ENCODE measurements at regions not wholly inside any gene's neighbourhood (a gene's known extent, or its start where the extent isn't known, plus 50 kb on each side); places are given as distances from the start of the nearest gene placed in this dataset.

DNA sequence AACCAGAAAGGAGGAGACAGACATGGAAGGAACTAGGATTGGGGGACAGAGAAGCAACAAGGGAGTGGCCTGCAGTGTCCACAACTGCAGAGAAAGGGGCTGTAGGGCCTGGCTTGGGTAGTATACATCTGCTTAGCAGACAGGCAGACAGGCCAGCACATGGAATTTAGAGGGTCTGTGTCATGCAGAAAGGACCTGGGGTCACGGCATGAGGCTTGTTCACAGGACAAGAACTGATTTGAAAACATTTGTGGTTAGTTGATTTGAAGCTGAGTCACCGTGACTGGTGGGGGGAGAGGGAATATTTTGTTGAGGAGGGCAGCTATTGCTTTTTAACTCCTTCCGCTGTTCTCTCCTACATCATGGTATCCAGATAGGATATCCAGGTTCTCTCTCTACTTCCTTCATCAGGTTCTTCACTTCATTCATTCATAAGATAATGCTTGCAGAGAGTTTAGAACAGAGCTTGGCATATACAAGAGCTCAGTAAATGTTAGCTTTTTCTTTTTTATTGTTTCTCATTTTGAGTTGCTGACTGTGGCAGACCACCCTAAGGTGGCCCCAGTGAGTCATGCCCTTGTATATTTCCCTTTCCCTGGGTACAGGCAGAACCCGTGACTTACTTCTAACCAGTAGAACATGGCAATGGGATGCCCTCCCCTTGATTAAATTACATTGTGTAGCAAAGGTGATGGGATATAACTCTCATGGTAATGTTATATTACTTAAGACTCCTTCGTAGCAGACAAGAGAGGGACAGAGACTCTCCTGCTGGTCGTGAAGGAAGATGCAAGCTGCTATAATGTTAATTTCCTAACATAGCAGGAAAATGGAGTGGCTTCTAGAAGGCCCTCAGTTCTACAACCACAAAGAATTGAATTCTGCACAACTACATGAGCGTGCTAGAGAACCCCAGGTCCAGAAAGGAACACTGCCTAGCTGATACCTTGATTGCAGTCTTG, 95.0 kb upstream of the NMNAT3 start:
- intact Hi-C loops (cut with micrococcal nuclease; ENCODE audit: unreplicated experiment) (no loop called here), in situ Hi-C loops (cut with HindIII; ENCODE audit: extremely low pct_ligation_motif_present, low pct_unique_long_range_greater_than_20kb) (no loop called here)
- no TSS peak for BruUV-seq (replicated peaks)
- Histone ChIP-seq H4K20me1 (ENCODE audit: insufficient read depth, low read length) (no peaks in the 10 kb centered on the region), H3K4me2 (ENCODE audit: low read depth, low read length) (no peak overlapping the region), H3K79me2 (ENCODE audit: insufficient read depth, low read length) (no peaks in the 10 kb centered on the region), H3K27me3 (ENCODE audit: control insufficient read depth in 1 of 2, insufficient read depth in 2 of 2, low read length in 2 of 2) (peaks cover 1 to 25% of the 10 kb centered on the region in 2 experiments; a peak in 3 of 5 replicates), H3K27ac (ENCODE audit: extremely low read length, insufficient read depth, low read length) (no peak overlapping the region), H3K4me1 (ENCODE audit: insufficient read depth, low read length) (no peaks in the 10 kb centered on the region), H2AFZ (ENCODE audit: low read length) (no peak overlapping the region), H3K9ac (ENCODE audit: insufficient read depth, low read depth, low read length) (no peak overlapping the region), H3K36me3 (replicated peaks in 1 of 2; ENCODE audit: control insufficient read depth in 1 of 2, insufficient read depth in 2 of 2, low read length in 2 of 2) (no peaks in the 10 kb centered on the region), H3K9me3 (ENCODE audit: low read length) (no peaks in the 10 kb centered on the region), H3K4me3 (replicated peaks in 1 of 3; ENCODE audit: insufficient read depth in 1 of 3, low read depth in 2 of 3, low read length in 3 of 3) (no peak overlapping the region)
- TF ChIP-seq HNRNPUL1 (IDR thresholded peaks at IDR 0.05; ENCODE audit: low read depth, low read length) (no peak), SCMH1 (CRISPR knock-in tag; IDR thresholded peaks at IDR 0.05; ENCODE audit: borderline replicate concordance) (no peak), NFE2L2 (IDR thresholded peaks at IDR 0.05; ENCODE audit: low read length) (no peak), ZKSCAN5 (CRISPR knock-in tag; IDR thresholded peaks at IDR 0.05) (no peak), PHF20 (CRISPR knock-in tag; IDR thresholded peaks at IDR 0.05) (no peak), MAF1 (CRISPR knock-in tag; IDR thresholded peaks at IDR 0.05; ENCODE audit: borderline replicate concordance) (no peak), AHR (CRISPR knock-in tag; IDR thresholded peaks at IDR 0.05) (no peak), CBX5 (CRISPR knock-in tag; IDR thresholded peaks at IDR 0.05; ENCODE audit: borderline replicate concordance) (no peak), ELF1 (CRISPR knock-in tag; IDR thresholded peaks at IDR 0.05) (no peak), ZNF34 (CRISPR knock-in tag; IDR thresholded peaks at IDR 0.05; ENCODE audit: borderline replicate concordance) (no peak), NR2F1 (CRISPR knock-in tag; IDR thresholded peaks at IDR 0.05) (no peak), KDM1A (CRISPR knock-in tag; IDR thresholded peaks at IDR 0.05) (no peak), NCOA2 (CRISPR knock-in tag; IDR thresholded peaks at IDR 0.05) (no peak), SP2 (CRISPR knock-in tag; IDR thresholded peaks at IDR 0.05) (no peak), PAX8 (CRISPR knock-in tag; IDR thresholded peaks at IDR 0.05; ENCODE audit: borderline replicate concordance) (no peak), ZEB1 (IDR thresholded peaks at IDR 0.05; ENCODE audit: insufficient replicate concordance, low read depth) (no peak)
- no peak for FAIRE-seq
- ATAC-seq: no peak
- ChIA-PET CTCF (ENCODE audit: low intra/inter-chr PET ratio, low total read pairs) (no interaction called here), POLR2A (no interaction called here)
- WGBS (ENCODE audit: low lambda C conversion rate): 17% methylated on average over 7 of the region's 7 CpGs
- DNase-seq (ENCODE audit: low spot score): no peak
